Left ventricle myocardium inferior (tissue), 1 donor: ENCODE measurements at regions not wholly inside any gene's neighbourhood (a gene's known extent, or its start where the extent isn't known, plus 50 kb on each side); places are given as distances from the start of the nearest gene placed in this dataset.

Experiments used
- DNase-seq: peaks from one replicate; pipeline ENCODE4 v3.0.0-alpha.2; 2020
- H3K27ac ChIP-seq: fragments of 200-600 bp; replicated peaks from 2 replicates; pipeline ENCODE4 v1.8.0; 2021
- H3K27me3 ChIP-seq: fragments of 200-600 bp; 2 replicates; pipeline ENCODE4 v1.8.0; 2021; ENCODE audit warnings: low read depth
- H3K36me3 ChIP-seq: fragments of 200-600 bp; 2 replicates; pipeline ENCODE4 v1.8.0; 2021
- H3K4me1 ChIP-seq: fragments of 200-600 bp; 2 replicates; pipeline ENCODE4 v1.8.0; 2021
- H3K4me3 ChIP-seq: fragments of 200-600 bp; 2 replicates; pipeline ENCODE4 v1.8.0; 2021; ENCODE audit warnings: mild to moderate bottlenecking, moderate library complexity
- H3K9me3 ChIP-seq: fragments of 200-600 bp; replicated peaks from 2 replicates; pipeline ENCODE4 v1.8.0; 2021
- CTCF ChIP-seq: fragments of 200-600 bp; IDR thresholded peaks from 2 replicates; pipeline ENCODE4 v1.8.0; 2021; ENCODE audit warnings: antibody characterized with exemption, mild to moderate bottlenecking, borderline replicate concordance
- intact Hi-C: fragments of 100-400 bp; cut with micrococcal nuclease; formaldehyde crosslinking; loops from one replicate; pipeline ENCODE4 v1.11.0; 2022
- donor health status: DM: no; HTN: yes; CAD: no; lungs with severe emphysema.

- no peaks in the 10 kb centered on the region for H3K9me3 ChIP-seq
- H3K4me3 ChIP-seq = no peak overlapping the region
- H3K36me3 ChIP-seq = no peaks in the 10 kb centered on the region
- H3K4me1 ChIP-seq = no peaks in the 10 kb centered on the region
- H3K27ac ChIP-seq = no peak overlapping the region
- peaks cover 75% of the 10 kb centered on the region for H3K27me3 ChIP-seq
- no peak for TF ChIP-seq CTCF
- no peak for DNase-seq
- intact Hi-C loops = no loop called here
Observed at GRCh38 chr5:179417016-179417415, 71.8 kb upstream of the ADAMTS2 start.

- no peak overlapping the region for H3K27ac ChIP-seq
- H3K4me1 ChIP-seq = no peaks in the 10 kb centered on the region
- no peak for TF ChIP-seq CTCF
- no peaks in the 10 kb centered on the region for H3K36me3 ChIP-seq
- no peak overlapping the region for H3K4me3 ChIP-seq
- intact Hi-C loops = no loop called here
- H3K9me3 ChIP-seq = no peaks in the 10 kb centered on the region
- H3K27me3 ChIP-seq = peaks cover 68% of the 10 kb centered on the region
- no peak for DNase-seq
Observed at GRCh38 chr5:179416114-179416822, 71.0 kb upstream of the ADAMTS2 start.

GRCh38 chr5:179415291-179416060 lies 70.2 kb upstream of the ADAMTS2 start:
- Histone ChIP-seq H3K4me1 (no peaks in the 10 kb centered on the region), H3K27me3 (peaks cover 71% of the 10 kb centered on the region), H3K4me3 (no peak overlapping the region), H3K9me3 (no peaks in the 10 kb centered on the region), H3K36me3 (no peaks in the 10 kb centered on the region), H3K27ac (no peak overlapping the region)
- DNase-seq = no peak
- intact Hi-C loops = no loop called here
- no peak for TF ChIP-seq CTCF

- intact Hi-C loops = no loop called here
- H3K27ac ChIP-seq = no peak overlapping the region
- no peak for DNase-seq
- H3K9me3 ChIP-seq = no peaks in the 10 kb centered on the region
- no peak overlapping the region for H3K4me3 ChIP-seq
- no peak for TF ChIP-seq CTCF
- H3K36me3 ChIP-seq = no peaks in the 10 kb centered on the region
- H3K4me1 ChIP-seq = no peaks in the 10 kb centered on the region
- peaks cover 77% of the 10 kb centered on the region for H3K27me3 ChIP-seq
Observed at GRCh38 chr5:179414459-179415261, 69.4 kb upstream of the ADAMTS2 start.

- peaks cover 73% of the 10 kb centered on the region for H3K27me3 ChIP-seq
- DNase-seq = no peak
- no peak overlapping the region for H3K4me3 ChIP-seq
- TF ChIP-seq CTCF = no peak
- H3K36me3 ChIP-seq = no peaks in the 10 kb centered on the region
- no peaks in the 10 kb centered on the region for H3K4me1 ChIP-seq
- H3K27ac ChIP-seq = no peak overlapping the region
- no peaks in the 10 kb centered on the region for H3K9me3 ChIP-seq
- intact Hi-C loops = no loop called here
Observed at GRCh38 chr5:179413711-179414458, 68.6 kb upstream of the ADAMTS2 start.
